HG03565 (cell line): ENCODE measurements at regions not wholly inside any gene's neighbourhood (a gene's known extent, or its start where the extent isn't known, plus 50 kb on each side); places are given as distances from the start of the nearest gene placed in this dataset.

Source experiments
- ATAC-seq: cut with Tn5 transposase; IDR thresholded peaks from one replicate; pipeline ENCODE4 v1.9.1; 2021; ENCODE audit warnings: mild to moderate bottlenecking, moderate library complexity; ENCODE audit not compliant: unreplicated experiment

DNA sequence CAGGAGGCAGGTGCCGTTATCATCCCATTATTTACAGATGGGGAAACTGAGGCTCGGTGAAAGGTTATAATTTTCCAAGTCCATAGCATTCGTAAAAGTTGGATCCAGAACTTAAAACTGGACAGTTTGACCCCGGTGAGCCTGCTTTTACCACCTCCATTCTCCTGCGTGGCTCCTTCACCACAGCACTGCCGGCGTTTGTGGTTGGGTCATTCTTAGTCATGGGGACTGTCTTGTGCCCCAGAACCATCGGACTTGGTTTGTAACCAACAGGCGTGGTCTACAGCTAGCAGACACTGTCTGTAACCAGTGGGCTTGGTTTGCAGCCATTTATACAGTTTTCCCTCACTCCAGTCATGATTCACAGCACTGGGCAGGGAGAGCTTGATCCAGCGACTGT lies 511.3 kb downstream of the NPHP4 start:
- no peak for ATAC-seq

DNA sequence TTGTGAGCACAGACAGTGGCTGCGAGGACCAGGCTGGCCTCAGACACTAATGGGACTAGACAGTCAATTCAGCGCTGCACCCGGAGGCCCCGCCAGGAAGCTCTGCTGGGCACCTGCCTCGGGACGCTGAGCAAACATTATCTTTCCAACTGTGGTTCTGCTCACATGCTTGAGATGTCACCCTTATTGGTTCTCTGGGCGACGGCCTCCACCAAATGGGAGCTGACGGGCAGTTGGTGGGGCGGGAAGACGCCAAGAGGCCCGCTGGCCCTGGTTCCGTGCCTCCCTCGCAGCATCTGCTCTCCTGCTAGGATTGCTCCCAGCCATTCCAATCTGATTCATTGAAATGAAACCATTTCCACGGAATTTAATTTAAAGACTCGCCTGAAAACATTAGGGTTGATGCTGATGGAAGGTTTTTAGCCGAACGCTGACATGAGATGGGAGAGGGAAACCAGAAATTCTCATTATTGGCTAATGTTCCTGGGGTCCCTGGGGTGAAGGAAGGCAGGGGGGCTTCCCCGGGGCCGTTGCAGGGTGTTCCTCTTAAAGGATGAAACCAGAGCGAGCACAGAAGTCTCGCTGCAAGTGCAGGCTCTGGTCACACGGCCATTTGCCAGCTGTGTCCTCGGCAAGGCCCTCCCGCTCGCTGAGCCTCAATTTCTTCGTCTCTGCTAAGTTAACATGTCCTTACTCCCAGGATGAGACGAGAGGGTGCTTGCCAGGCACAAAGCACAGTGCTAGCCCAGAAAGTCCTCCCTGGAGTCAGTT lies 512.2 kb downstream of the NPHP4 start:
- ATAC-seq = no peak

DNA sequence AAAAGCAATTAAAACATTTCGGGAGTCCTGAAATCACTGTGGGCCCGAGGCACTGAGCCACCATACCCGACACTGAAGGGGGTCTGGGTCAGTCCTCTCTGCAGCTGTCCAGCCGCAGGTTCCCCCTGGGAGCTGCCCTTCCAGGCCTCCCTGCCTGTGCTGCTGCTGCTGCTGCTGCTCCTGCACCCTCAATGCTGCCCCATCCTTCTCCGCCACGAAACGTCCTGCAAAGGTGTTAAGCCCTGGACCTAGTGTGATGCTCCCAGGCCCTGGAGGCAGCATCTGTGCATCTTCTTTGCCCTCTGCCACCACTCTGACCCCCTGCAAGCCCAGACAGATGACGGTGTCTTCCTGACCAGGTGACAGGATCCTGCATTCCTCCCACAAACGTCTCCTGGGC lies 513.3 kb downstream of the NPHP4 start:
- no peak for ATAC-seq

DNA sequence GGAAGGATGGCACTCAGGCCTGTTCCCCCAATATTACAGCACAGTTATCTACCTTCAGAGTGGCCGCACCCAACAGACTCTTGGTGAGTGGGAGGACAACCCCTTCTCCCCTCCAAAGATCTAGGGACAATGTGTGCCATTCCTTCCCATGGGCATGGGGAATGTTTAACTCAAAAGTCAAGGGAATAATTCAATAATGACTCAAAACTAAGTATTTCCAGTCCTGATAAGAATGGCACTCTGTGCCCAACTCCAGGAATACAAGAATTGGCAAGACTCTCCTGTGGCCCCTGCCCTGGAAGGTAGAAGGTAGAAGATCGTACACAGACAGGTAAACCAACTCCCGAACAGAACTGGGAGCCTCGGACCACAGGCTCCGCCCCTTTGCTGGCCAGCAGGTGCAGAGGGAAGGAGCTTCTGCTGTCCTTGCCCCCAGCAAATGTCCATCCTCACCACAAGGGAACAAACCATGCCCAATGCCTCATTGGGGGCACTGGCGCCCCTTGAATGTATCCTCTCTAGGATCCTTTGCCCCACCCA lies 514.0 kb downstream of the NPHP4 start:
- ATAC-seq = no peak

DNA sequence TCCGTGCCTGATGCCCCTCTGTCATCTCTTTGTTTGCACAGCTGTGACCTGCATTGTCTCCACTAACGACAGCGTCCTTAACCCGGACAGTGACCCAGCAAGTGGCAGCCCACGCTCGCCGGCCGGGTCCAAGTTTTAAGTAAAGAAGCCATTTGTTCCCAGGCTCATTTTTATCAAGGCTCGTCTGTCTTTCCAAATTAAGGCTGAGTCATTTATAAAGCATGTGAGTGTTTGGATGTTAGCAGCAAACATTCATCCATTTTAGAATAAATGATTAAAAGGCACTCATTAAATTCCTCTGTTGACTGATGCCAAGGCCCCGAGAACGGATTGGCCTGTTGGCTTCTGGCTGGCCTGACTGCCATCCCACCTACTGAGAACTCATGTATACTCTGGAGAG lies 514.5 kb downstream of the NPHP4 start:
- no peak for ATAC-seq

DNA sequence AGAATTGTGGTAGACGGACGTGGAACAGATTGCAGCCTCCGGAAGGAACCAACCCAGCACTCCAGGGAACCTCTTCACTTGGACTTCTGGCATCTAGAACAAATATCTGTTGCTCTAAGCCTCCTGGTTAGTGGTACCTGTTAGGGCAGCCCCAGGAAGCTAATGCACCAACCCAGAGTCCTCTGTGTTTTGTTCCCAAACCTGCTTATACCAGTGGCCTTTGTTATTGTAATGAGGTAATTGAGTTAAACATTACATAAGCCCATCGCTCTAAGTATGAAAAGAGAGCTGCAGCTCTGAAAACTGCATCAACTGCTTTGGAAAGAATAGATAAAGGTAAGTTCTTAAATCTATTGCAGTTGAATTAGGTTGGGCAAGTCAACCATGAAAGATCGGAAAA lies 516.7 kb downstream of the NPHP4 start:
- ATAC-seq = no peak

DNA sequence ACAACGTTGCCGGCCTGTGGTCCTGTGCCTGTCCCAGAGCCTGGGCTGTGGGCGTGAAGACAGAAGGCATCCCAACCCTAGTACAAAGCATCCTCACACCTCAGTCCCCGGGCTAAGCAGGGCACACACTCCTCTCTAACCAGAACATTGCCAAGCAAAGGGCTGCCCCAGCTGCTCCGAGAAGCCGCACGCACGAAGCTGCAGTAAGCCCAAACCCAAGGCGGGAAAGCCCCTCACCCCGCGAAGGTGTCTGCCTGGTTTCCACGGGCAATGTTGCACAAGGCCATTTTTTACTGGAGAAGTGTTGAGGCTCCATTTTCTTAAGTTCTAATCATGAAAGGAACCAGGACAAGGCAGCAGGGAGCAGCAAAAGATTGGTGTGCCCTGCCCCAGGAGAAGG lies 519.0 kb downstream of the NPHP4 start:
- ATAC-seq = no peak

DNA sequence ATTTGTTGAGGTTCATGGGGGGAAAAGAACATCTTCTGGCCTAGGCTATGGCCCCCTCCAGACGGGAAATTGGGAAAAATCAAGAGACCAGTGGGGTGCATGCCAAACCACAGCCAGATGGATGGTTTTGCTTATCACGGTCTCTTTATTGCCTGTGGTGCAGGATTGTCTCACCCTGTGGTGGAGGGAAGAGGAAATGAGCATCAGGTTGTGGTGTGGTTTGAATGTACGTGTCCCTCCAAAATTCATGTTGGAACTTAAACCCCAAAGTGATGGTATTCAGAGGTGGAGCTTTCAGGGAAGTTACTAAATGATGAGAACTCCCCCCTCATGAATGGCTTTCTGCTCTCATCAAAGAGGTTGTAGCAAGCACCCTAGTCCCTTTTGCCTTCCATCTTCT lies 525.7 kb downstream of the NPHP4 start:
- ATAC-seq = no peak

DNA sequence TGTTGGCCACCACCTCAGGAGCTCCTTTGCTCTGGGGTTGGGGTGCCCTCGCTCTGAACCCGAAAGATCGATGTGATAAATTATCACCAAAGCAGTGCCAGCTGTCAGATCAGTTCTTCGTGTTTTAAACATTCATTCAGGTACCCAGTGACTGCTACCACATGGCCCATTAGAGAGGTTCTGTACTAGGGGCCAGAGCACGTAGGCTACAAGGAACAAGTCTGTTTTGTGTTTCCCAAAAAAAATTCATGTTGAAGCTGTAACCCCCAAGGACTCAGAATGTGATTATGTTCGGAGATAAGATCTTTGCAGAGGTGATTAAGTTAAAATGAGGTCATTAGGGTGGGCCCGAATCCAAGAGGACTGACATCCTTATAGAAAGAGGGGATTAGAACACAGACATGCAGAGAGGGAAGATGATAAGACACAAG lies 526.9 kb downstream of the NPHP4 start:
- no peak for ATAC-seq

DNA sequence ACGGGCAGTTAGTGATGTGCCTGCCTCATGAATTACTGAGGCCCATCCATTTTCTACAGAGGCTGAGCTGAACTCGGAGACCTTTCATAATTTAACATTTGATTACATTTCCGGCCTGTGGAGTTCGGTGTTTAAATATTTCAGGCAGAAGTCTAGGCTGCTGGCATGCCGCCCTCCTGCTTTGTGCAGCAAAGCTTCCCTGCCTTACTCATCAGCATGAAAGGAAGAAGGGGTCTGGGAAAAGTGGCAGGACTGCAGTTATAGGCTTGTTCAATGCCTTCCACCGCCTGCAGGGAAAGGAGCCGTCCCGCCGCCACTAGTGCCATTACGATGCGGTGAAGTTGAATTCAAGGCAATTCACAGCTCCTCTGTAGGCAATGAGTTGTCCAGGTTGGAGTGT lies 527.9 kb downstream of the NPHP4 start:
- ATAC-seq = no peak

DNA sequence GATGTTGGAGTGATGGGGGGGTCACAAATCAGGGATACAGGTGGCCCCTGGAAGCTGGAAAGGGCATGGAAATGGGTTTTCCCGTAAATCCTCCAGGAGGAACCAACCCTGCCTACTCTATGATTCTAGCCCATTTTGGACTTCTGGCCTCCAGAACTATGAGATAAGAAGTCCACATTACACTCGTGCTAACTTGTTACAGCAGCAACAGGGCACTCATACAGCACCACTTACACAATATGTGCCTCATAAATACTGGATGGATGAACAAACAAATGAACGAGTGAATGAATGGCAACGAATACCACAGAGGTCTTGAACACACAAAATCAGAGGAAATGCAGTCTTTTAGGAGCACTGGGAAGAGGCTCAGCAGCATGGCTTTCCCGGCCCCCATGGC lies 531.3 kb downstream of the NPHP4 start:
- no peak for ATAC-seq

DNA sequence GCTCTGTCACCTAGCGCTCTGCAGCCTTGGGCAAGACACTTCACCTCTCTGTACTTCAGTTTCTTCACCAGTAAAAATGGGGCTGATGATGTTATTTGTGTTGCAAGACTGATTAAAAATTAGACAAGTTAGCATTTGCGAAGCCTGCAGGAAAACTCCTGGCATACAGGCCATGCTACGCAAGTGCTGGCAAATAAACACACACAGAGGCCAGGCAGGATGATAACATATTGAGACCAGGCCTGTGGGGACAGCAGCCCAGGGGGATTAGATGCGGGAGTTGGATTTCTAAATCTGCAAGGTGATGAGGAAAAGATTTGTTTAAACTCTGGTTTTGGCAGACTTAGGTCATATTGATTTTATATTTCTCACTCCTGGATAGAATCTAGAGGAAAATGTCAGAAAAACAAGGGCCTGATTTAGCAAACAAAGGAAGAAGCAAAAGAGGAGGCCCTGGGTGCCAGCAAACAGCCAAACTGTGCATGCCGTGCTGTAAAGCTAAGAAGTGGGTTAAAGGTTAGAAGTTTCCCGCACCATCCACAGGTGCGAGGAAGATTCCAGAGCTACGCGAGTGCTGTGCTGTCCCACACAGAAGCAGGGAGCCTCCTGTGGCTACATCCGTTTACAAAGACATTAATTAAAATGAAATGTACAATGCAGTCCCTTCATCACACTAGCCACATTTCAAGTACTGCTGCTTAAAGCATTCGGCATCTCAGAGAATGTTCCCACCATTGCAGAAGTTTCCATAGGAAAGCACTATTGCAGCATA lies 532.2 kb downstream of the NPHP4 start:
- no peak for ATAC-seq

DNA sequence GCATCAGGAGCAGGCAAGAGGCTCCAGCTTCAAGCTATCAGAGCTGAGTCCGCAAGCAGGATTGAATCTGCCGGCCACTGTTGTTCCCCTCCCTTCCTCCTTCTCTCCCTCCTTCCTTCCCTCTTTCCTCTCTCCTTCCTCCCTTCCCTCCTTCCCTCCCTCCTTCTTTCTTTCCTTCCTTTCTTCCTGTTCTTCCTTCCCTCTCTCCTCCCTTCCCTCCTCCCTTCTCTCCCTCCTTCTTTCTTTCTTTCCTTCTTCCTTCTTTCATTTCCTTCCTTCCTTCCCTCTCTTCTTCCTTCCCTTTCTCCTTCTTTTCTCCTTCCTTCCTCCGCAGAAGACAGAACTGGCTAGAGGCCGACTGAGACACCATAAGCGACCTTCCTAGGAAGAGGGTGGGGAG lies 534.0 kb downstream of the NPHP4 start:
- no peak for ATAC-seq

DNA sequence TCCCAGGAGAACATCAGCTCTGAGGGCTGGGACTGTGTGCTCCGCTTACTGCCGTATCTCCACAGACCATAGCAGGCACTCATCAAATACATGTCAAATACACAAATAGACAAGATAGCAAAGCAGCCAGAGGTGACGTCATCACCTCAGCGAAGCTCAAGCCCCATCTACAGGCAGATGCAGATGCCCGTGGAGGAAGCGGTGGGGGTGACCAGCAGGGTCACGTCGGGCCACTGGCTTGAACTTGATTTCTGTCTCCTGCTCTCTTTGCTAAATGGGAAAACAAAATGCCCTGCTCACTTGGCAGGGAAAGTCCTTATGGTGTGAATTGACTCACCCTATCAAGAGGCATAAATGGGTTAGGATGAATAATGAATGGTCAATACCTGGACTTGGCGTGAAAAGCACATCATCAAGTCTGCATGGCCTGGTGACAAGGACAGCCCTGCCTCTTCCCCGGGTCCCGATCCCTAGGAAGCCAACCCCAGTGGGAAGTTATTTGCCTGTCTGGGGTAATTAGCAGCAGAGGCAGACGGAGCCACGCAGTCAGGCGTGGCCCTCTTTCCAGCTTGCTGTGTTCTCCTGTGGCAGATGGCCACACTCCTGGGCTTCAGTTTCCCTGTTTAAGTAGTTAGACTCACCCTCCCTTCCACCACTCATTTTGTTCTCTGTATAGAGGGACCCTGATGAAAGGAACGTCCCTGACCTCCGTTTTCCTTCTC lies 536.0 kb downstream of the NPHP4 start:
- ATAC-seq = no peak

DNA sequence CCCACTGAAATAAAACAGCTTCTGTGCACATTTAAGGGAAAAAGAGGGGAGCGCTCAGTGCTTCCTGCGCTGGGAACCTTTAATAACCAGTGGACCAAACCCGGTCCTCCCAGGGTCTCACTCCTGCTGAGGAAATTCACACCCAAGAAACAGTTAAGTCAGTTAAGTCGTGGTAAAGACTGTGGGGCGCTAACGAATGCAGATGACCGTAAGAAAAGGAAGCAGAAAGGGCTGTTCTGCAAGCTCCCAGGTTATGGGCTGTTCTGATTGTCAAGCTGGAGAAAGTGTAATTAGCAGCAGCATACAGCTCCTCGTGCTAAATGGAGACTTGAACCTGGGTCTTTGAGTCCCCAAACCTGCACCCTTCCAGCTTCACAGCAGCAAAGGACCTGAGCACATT lies 536.6 kb downstream of the NPHP4 start:
- ATAC-seq = no peak

DNA sequence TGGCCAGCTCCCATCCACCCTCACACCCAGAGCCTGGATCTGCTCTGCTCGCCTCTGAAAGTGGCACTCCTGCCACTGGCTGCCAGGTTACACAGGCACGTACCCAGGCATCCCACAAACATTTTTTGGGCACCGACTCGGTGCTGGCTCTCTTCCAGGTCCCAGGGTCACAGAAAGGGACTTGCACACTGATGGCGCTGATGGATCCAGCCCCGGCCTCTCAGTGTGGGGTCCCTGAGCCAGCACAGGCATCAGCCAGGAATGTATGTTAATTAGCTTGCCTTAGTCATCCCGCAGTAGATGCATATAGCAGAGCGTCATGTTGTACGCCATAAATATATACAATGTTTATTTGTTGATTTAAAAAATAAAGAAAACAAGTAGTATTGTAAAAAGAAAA lies 537.2 kb downstream of the NPHP4 start:
- ATAC-seq = no peak

DNA sequence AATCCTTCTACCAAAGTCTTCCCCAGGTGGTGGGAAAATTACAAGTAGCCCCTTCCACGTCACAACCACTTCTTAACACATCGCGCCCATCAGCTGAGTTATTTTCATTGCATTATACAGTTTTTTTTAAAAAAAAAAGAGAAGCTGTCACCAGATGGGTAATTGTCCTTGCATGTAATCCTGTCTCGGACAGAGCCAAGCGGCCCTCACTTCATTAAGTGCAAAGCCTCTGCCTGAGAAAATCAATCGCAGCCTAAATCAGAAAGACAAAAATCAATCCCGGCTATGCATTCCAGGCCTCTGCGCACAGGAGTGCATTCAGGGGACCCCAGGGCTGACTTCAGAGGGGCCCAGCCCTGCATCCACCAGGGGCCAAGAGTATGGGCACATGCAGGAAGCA lies 538.9 kb downstream of the NPHP4 start:
- ATAC-seq = no peak

DNA sequence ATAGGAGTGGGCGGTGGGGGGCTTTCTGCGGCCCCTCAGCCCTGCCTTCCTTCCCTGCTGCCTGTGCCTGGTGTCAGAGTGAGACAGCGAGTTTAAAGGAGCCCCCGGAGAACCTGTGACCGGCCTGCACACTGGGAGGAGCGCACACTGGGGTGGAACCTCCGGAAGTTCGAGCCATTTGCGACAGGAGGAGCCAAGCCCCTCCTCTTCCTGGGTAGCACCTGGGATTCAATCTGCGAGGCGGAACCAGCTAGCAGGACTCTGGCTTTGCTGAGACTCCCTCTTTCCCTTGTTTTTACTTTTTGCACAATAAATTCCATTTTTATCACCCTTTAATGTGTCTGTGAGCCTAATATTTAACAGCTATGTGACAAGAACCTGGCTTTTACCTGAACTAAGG lies 540.6 kb downstream of the NPHP4 start:
- no peak for ATAC-seq

DNA sequence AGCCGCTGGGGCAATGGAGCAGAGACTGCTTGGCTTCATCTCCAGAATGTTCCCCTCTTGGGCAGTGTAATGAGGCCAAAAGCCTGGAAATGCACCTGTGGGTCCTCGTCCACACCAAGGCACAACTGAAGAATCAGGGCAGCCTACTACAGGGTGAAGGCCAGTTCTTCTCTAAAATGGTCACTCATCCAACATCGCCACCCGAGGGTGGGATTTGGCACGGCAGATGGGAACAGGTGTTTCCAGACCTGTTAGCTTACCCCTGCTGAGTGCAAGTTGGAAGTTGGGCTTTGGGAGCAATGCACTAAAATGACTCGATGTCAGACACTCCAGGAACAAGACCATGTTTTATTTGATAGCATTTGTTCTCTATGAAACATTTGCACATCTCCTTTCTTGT lies 543.7 kb downstream of the NPHP4 start:
- no peak for ATAC-seq

DNA sequence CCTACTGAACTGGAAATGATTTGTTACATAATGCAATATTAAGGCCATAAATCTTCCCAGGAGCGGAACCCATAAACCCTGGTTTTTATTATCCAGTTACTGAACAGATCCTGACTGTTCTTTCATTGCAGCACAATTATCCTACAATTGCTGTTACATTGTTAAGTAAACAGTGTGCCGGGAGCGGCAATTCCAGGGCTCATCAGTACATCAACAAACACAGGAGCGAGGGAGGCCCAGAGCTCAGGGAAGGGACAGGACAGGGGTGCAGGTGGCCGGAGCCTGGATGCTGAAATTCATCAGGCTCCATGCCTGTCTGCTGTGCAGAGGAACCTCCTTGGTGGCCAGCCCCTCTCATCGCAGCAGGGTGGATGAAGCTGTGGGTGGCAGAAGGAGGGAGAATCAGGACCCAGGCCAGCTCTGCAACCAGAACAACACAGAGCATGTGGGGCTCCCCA lies 544.7 kb downstream of the NPHP4 start:
- no peak for ATAC-seq

DNA sequence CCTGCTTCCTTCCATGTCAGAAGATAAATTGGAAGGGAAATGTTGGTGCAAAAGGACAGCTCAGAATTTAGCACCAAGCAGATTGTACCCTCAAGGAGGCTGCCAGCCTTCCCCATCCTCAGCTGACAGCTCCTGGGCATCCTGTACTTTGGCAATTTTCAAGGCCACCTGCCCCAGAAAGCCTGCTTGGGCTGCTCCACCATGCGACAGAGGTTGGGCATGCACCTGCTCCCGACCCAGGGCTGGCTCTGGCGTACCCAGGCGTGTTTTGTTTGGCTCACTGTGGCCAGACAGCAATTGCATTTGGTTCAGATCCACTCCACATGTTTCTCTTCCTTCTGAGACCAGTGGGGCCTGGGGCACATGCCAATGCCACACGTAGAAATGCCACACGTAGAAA lies 547.8 kb downstream of the NPHP4 start:
- no peak for ATAC-seq

DNA sequence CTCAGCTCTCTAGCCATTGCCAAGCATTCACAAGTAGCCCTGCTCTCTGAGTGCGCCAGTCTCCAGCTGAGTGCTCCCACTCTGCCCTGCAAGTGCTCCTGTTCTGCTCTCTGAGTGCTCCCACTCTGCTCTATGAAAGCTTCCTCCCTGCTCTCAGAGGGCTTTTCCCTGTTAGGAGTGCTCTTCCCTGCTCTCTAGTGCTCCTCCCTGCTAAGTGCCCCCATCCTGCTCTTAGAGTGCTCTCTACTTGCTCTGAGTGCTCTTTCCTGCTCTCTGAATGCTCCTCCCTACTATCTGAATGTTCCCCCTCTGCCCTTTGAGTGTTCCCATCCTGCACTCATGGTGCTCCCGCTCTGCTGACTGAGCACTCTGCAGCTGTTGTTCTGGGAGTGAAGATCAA lies 555.4 kb downstream of the NPHP4 start:
- ATAC-seq = no peak
